Neuronal stem cell (in vitro differentiated cells): ENCODE measurements at regions not wholly inside any gene's neighbourhood (a gene's known extent, or its start where the extent isn't known, plus 50 kb on each side); places are given as distances from the start of the nearest gene placed in this dataset.

Source experiments
- DNase-seq: peaks from one replicate; pipeline ENCODE4 v3.0.0-alpha.2; 2013; ENCODE audit warnings: low spot score
- H2AFZ ChIP-seq: one replicate; pipeline ENCODE4 v1.6.1; 2013; ENCODE audit warnings: mild to moderate bottlenecking, low read length, inconsistent platforms
- H2AK5ac ChIP-seq: 2 replicates; pipeline ENCODE4 v1.6.1; 2013; ENCODE audit warnings: low read depth, mild to moderate bottlenecking, inconsistent platforms, low read length, moderate library complexity, mixed read lengths
- H2BK120ac ChIP-seq: 2 replicates; pipeline ENCODE4 v1.6.1; 2013; ENCODE audit warnings: low read depth, mild to moderate bottlenecking, inconsistent platforms, low read length, moderate library complexity, mixed read lengths
- H2BK12ac ChIP-seq: one replicate; pipeline ENCODE4 v1.6.1; 2013; ENCODE audit warnings: low read length, inconsistent platforms
- H2BK15ac ChIP-seq: 2 replicates; pipeline ENCODE4 v1.6.1; 2013; ENCODE audit warnings: mild to moderate bottlenecking, low read length, inconsistent platforms, mixed read lengths
- H2BK5ac ChIP-seq: one replicate; pipeline ENCODE4 v1.6.1; 2013; ENCODE audit warnings: inconsistent platforms, mild to moderate bottlenecking, low read length, moderate library complexity
- H3K14ac ChIP-seq: one replicate; pipeline ENCODE4 v1.6.1; 2013; ENCODE audit warnings: low read length, inconsistent platforms
- H3K18ac ChIP-seq: 2 replicates; pipeline ENCODE4 v1.6.1; 2013; ENCODE audit warnings: low read length, inconsistent platforms
- H3K23ac ChIP-seq: 2 replicates; pipeline ENCODE4 v1.6.1; 2013; ENCODE audit warnings: low read depth, mild to moderate bottlenecking, mixed read lengths, low read length, inconsistent platforms; ENCODE audit not compliant: poor library complexity
- H3K27ac ChIP-seq: replicated peaks from 3 replicates; pipeline ENCODE4 v1.5.1; 2013; ENCODE audit warnings: low read length, inconsistent platforms
- H3K27me3 ChIP-seq, 3 experiments: 2 replicates each; pipeline ENCODE4 v1.6.1; 2013; ENCODE audit warnings: low read length in 3 of 3, mild to moderate bottlenecking in 2 of 3, inconsistent platforms in 1 of 3, low read depth in 1 of 3, mixed read lengths in 1 of 3, moderate library complexity in 1 of 3; ENCODE audit not compliant: control insufficient read depth in 3 of 3, insufficient read depth in 3 of 3
- H3K36me3 ChIP-seq, 2 donors: replicated peaks in 1 of 2; 2 replicates each; pipeline ENCODE4 v1.6.1; 2013; ENCODE audit warnings: low read length in 2 of 2; ENCODE audit not compliant: control insufficient read depth in 2 of 2, insufficient read depth in 2 of 2
- H3K4ac ChIP-seq: 2 replicates; pipeline ENCODE4 v1.6.1; 2013; ENCODE audit warnings: inconsistent platforms, mild to moderate bottlenecking, low read length, moderate library complexity
- H3K4me1 ChIP-seq, 2 donors: 1 replicate in 1 of 2; 2 replicates in 1 of 2; pipeline ENCODE4 v1.6.1; 2013; ENCODE audit warnings: low read length in 2 of 2, low read depth in 1 of 2; ENCODE audit not compliant: control insufficient read depth in 2 of 2, insufficient read depth in 1 of 2
- H3K4me2 ChIP-seq: one replicate; pipeline ENCODE4 v1.6.1; 2013; ENCODE audit warnings: mild to moderate bottlenecking, low read length, inconsistent platforms; ENCODE audit not compliant: insufficient read depth, poor library complexity, severe bottlenecking
- H3K4me3 ChIP-seq, 2 donors: 2 replicates each; pipeline ENCODE4 v1.5.1; 2013; ENCODE audit warnings: low read length in 2 of 2, mild to moderate bottlenecking in 2 of 2, inconsistent platforms in 1 of 2, moderate library complexity in 1 of 2
- H3K79me1 ChIP-seq: one replicate; pipeline ENCODE4 v1.6.1; 2013; ENCODE audit warnings: low read depth, mild to moderate bottlenecking, inconsistent platforms, low read length, moderate library complexity
- H3K9ac ChIP-seq: one replicate; pipeline ENCODE4 v1.6.1; 2013; ENCODE audit warnings: mild to moderate bottlenecking, low read depth, low read length, inconsistent platforms; ENCODE audit not compliant: poor library complexity
- H3K9me3 ChIP-seq, 2 donors: replicated peaks in 1 of 2; 2 replicates each; pipeline versions ENCODE3 to v1.6.1; 2013; ENCODE audit warnings: low read length in 2 of 2, mild to moderate bottlenecking in 2 of 2, inconsistent platforms in 1 of 2, low read depth in 1 of 2, mixed read lengths in 1 of 2, moderate library complexity in 1 of 2; ENCODE audit not compliant: control insufficient read depth in 2 of 2, insufficient read depth in 1 of 2
- H4K8ac ChIP-seq: one replicate; pipeline ENCODE4 v1.6.1; 2013; ENCODE audit warnings: low read depth, mild to moderate bottlenecking, inconsistent platforms, low read length, moderate library complexity
- H4K91ac ChIP-seq: one replicate; pipeline ENCODE4 v1.6.1; 2013; ENCODE audit warnings: low read length, low read depth, mild to moderate bottlenecking, inconsistent platforms; ENCODE audit not compliant: poor library complexity
- WGBS, 2 donors: extraction: QIAGEN DNeasy Blood & Tissue Kit; methylation state at CpG; one replicate each; pipeline ENCODE4 v1.1.7; 2013; ENCODE audit warnings: missing lambda C conversion rate in 2 of 2, mixed read lengths in 1 of 2; ENCODE audit not compliant: insufficient read length in 2 of 2, insufficient replicate concordance in 1 of 2; ENCODE audit errors: extremely low coverage in 2 of 2; 5-methylcytosine and 5-hydroxymethylcytosine counted together

DNA sequence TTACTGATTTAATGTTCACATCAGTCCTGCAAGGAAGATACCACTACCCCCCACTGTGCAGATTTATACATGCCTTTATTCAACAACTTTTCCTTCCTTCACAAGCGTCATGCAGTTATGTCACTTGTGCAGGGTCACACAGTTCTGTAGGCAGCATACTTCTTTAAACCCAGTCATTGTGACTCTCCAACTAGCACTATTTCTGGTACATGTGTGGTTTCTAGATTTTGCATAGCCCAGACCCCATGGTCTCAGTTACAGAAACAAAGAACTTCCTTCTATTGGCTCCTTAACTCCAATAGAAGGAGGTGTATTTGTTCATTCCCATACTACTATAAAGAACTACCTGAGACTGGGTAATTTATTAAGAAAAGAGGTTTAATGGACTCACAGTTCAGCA is 333.1 kb downstream of the ZNF516 start:
- no CpG with 5 or more reads among the region's 1 CpG for WGBS, 2 donors
- H3K4me3 ChIP-seq, result no peak overlapping the region
- H2AK5ac ChIP-seq, result no peak overlapping the region
- H2BK12ac ChIP-seq, result no peak overlapping the region
- H3K36me3 ChIP-seq, result no peaks in the 10 kb centered on the region
- H4K91ac ChIP-seq, result no peak overlapping the region
- H3K4me2 ChIP-seq, result no peak overlapping the region
- no peaks in the 10 kb centered on the region for H3K9me3 ChIP-seq
- no peak overlapping the region for H4K8ac ChIP-seq
- H3K27ac ChIP-seq, result no peak overlapping the region
- H3K4ac ChIP-seq, result no peak overlapping the region
- H3K79me1 ChIP-seq, result no peaks in the 10 kb centered on the region
- no peak overlapping the region for H3K23ac ChIP-seq
- no peak overlapping the region for H2AFZ ChIP-seq
- H3K27me3 ChIP-seq, result no peaks in the 10 kb centered on the region
- H3K18ac ChIP-seq, result no peak overlapping the region
- H3K9ac ChIP-seq, result no peak overlapping the region
- no peak overlapping the region for H2BK5ac ChIP-seq
- DNase-seq, result no peak
- no peak overlapping the region for H2BK15ac ChIP-seq
- H2BK120ac ChIP-seq, result no peak overlapping the region
- H3K14ac ChIP-seq, result no peak overlapping the region
- H3K4me1 ChIP-seq, result peaks cover 0 to 1% of the 10 kb centered on the region in 2 donors

DNA sequence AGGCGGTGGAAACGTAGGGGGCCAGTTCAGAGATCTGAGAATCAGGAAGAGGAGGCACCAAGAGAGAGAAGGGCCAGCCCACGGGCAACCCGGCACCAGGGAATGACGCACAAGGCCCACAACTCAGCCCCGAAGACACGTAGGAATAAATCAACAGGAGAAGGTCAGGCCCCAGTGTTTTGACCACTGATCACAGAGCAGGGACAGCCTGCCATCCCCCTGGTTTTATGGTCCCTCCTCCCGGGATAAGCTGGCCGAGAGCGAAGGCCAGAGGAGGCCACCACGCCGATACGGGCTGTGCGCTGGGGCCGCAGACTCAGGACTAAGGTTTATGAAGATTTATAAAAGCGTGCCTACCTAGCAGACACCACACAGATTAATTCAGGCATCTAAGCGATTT is 341.4 kb downstream of the ZNF516 start:
- no peaks in the 10 kb centered on the region for H3K27me3 ChIP-seq
- H2BK5ac ChIP-seq, result no peak overlapping the region
- H4K91ac ChIP-seq, result no peak overlapping the region
- H2BK120ac ChIP-seq, result no peak overlapping the region
- no peak overlapping the region for H3K9ac ChIP-seq
- no CpG with 5 or more reads among the region's 17 CpGs for WGBS, 2 donors
- no peak overlapping the region for H2BK12ac ChIP-seq
- no peak overlapping the region for H3K4ac ChIP-seq
- H3K9me3 ChIP-seq, result peaks cover 0 to 3% of the 10 kb centered on the region in 2 donors
- H3K4me1 ChIP-seq, result peaks cover 0 to 5% of the 10 kb centered on the region in 2 donors
- no peak overlapping the region for H4K8ac ChIP-seq
- peak overlapping the region; percentile 24 for H3K18ac ChIP-seq
- no peak overlapping the region for H2AK5ac ChIP-seq
- no peak overlapping the region for H3K4me2 ChIP-seq
- DNase-seq, result no peak
- no peaks in the 10 kb centered on the region for H3K79me1 ChIP-seq
- H3K23ac ChIP-seq, result no peak overlapping the region
- no peak overlapping the region for H2AFZ ChIP-seq
- no peak overlapping the region for H3K27ac ChIP-seq
- H3K14ac ChIP-seq, result no peak overlapping the region
- no peaks in the 10 kb centered on the region for H3K36me3 ChIP-seq
- no peak overlapping the region for H3K4me3 ChIP-seq
- H2BK15ac ChIP-seq, result no peak overlapping the region

DNA sequence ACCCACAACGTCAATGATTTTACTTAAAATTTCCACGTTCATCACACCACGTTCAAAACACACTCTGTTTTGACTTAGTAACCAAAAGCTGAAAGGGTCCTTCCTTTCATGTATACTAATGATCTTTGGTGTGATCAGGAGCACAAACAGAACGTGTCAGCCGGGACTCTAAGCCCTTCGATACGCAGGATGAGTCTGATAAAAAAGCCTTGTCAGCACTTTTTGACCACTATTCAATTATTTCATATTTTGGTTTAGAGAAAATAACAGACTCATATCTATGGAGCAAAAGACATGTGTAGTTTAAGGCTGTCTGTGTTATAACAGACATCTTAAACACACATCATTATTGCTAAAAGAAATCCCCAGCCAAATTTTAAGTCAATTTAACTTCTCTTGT is 345.3 kb downstream of the ZNF516 start:
- Histone ChIP-seq H2BK5ac (no peak overlapping the region), H3K14ac (no peak overlapping the region), H3K9ac (no peak overlapping the region), H2AFZ (no peak overlapping the region), H2AK5ac (no peak overlapping the region), H2BK120ac (no peak overlapping the region), H4K91ac (no peak overlapping the region), H4K8ac (no peak overlapping the region), H2BK12ac (no peak overlapping the region), H3K23ac (no peak overlapping the region), H3K79me1 (no peaks in the 10 kb centered on the region), H3K18ac (no peak overlapping the region), H3K4me3 (no peak overlapping the region), H3K36me3 (no peaks in the 10 kb centered on the region), H3K9me3 (peaks cover 0 to 1% of the 10 kb centered on the region in 2 donors), H3K4ac (no peak overlapping the region), H3K27ac (no peak overlapping the region), H3K4me1 (peaks cover 0 to 5% of the 10 kb centered on the region in 2 donors), H3K4me2 (no peak overlapping the region), H3K27me3 (no peaks in the 10 kb centered on the region), H2BK15ac (no peak overlapping the region)
- no peak for DNase-seq
- no CpG with 5 or more reads among the region's 7 CpGs for WGBS, 2 donors

DNA sequence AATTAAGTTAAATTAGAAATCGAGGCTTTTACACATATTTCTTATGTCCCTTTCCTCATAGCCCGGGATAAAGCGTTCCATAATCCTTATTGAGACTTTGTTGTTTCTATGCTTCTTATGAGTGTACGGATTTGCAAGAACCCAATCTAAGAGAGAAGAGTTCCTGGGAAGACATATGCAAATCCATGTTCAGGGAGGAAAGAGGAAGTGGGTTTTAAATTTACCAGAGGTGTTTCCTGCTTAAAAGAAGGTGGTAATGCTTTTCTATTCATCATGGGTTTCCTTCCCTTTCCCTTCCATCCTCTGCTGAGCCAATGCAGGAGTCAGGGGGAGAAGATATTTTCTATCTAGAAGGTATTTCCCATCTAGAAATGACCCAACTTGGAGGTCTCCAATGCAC is 345.8 kb downstream of the ZNF516 start:
- no peak overlapping the region for H2BK12ac ChIP-seq
- H2BK15ac ChIP-seq, result no peak overlapping the region
- H3K9me3 ChIP-seq, result peaks cover 0 to 1% of the 10 kb centered on the region in 2 donors
- no peak overlapping the region for H4K91ac ChIP-seq
- no peaks in the 10 kb centered on the region for H3K36me3 ChIP-seq
- DNase-seq, result no peak
- H3K4me1 ChIP-seq, result peaks cover 0 to 5% of the 10 kb centered on the region in 2 donors
- H3K4ac ChIP-seq, result no peak overlapping the region
- H3K14ac ChIP-seq, result no peak overlapping the region
- no peak overlapping the region for H2AK5ac ChIP-seq
- no peak overlapping the region for H2AFZ ChIP-seq
- H3K27ac ChIP-seq, result no peak overlapping the region
- no peak overlapping the region for H3K18ac ChIP-seq
- no peaks in the 10 kb centered on the region for H3K79me1 ChIP-seq
- no CpG with 5 or more reads among the region's 4 CpGs for WGBS, 2 donors
- no peaks in the 10 kb centered on the region for H3K27me3 ChIP-seq
- no peak overlapping the region for H3K4me3 ChIP-seq
- H3K4me2 ChIP-seq, result no peak overlapping the region
- no peak overlapping the region for H2BK5ac ChIP-seq
- no peak overlapping the region for H4K8ac ChIP-seq
- no peak overlapping the region for H3K9ac ChIP-seq
- H3K23ac ChIP-seq, result no peak overlapping the region
- H2BK120ac ChIP-seq, result no peak overlapping the region
